Endothelial cell of umbilical vein (primary cell): ENCODE measurements at regions not wholly inside any gene's neighbourhood (a gene's known extent, or its start where the extent isn't known, plus 50 kb on each side); places are given as distances from the start of the nearest gene placed in this dataset.

Source experiments
- POLR2A ChIP-seq: IDR thresholded peaks from 2 replicates; pipeline ENCODE4 v1.6.1; 2012; ENCODE audit warnings: low read depth, mild to moderate bottlenecking, control low read depth, low read length
- TF ChIP-seq, protein P1 (sequence below), 2 donors: IDR thresholded peaks; 1 replicate in 1 of 2; 2 replicates in 1 of 2; pipeline ENCODE4 v1.5.1; 2011; ENCODE audit warnings: low read length in 2 of 2, mild to moderate bottlenecking in 2 of 2, moderate library complexity in 2 of 2, control low read depth in 1 of 2, inconsistent platforms in 1 of 2, low read depth in 1 of 2; ENCODE audit not compliant: insufficient read depth in 1 of 2; ENCODE audit errors: extremely low read depth in 1 of 2
- TF ChIP-seq, protein P2 (sequence below): IDR thresholded peaks from 2 replicates; pipeline ENCODE4 v1.6.1; 2011; ENCODE audit not compliant: insufficient read depth, insufficient read length

DNA sequence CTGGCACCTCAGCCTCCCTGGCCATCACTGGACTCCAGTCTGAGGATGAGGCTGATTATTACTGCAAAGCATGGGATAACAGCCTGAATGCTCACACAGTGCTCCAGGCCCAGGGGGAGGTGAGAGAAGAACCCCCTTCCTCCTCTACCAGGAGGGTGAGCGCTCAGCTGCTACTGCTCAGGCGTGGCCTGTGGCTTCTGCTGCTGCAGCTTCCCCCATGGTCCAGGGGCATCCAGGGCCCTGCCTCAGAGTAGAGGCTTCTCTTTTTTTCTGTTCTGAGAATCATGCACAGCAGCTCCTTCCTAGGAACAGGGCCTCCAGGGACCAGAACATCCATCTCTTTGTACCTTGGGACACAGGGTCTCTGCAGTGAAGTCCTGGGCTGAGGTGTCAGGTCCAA, 83.1 kb downstream of the VPREB1 start:
- TF ChIP-seq, protein P1, sequence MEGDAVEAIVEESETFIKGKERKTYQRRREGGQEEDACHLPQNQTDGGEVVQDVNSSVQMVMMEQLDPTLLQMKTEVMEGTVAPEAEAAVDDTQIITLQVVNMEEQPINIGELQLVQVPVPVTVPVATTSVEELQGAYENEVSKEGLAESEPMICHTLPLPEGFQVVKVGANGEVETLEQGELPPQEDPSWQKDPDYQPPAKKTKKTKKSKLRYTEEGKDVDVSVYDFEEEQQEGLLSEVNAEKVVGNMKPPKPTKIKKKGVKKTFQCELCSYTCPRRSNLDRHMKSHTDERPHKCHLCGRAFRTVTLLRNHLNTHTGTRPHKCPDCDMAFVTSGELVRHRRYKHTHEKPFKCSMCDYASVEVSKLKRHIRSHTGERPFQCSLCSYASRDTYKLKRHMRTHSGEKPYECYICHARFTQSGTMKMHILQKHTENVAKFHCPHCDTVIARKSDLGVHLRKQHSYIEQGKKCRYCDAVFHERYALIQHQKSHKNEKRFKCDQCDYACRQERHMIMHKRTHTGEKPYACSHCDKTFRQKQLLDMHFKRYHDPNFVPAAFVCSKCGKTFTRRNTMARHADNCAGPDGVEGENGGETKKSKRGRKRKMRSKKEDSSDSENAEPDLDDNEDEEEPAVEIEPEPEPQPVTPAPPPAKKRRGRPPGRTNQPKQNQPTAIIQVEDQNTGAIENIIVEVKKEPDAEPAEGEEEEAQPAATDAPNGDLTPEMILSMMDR (IDR thresholded peaks at IDR 0.05; ENCODE audit: extremely low read depth in 1 of 2, insufficient read depth in 1 of 2, low read depth in 1 of 2, low read length in 2 of 2), result no peak
- TF ChIP-seq, protein P2, sequence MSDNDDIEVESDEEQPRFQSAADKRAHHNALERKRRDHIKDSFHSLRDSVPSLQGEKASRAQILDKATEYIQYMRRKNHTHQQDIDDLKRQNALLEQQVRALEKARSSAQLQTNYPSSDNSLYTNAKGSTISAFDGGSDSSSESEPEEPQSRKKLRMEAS, result no peak
- no peak for TF ChIP-seq POLR2A
